GM20431 (cell line): ENCODE measurements at regions not wholly inside any gene's neighbourhood (a gene's known extent, or its start where the extent isn't known, plus 50 kb on each side); places are given as distances from the start of the nearest gene placed in this dataset.

Experiments used
- in situ Hi-C: fragments of 300-500 bp; cut with MseI, MboI; formaldehyde crosslinking; loops from one replicate; pipeline ENCODE4 v1.15.0; 2020; ENCODE audit warnings: low sequenced_read_pairs; ENCODE audit not compliant: unreplicated experiment

GRCh38 chr6:135784507-135784906, 67.0 kb upstream of the PDE7B start:
- in situ Hi-C loops: no loop called here

- in situ Hi-C loops: no loop called here
Measured at GRCh38 chr6:135789375-135790050, 62.0 kb upstream of the PDE7B start.

- in situ Hi-C loops: no loop called here
Measured at GRCh38 chr6:135791441-135791840, 60.1 kb upstream of the PDE7B start.

GRCh38 chr6:135796643-135797305, 54.7 kb upstream of the PDE7B start:
- in situ Hi-C loops: no loop called here

- in situ Hi-C loops: no loop called here
Measured at GRCh38 chr6:135797361-135797760, 54.1 kb upstream of the PDE7B start.

- in situ Hi-C loops: no loop called here
Measured at GRCh38 chr6:135798751-135799515, 52.6 kb upstream of the PDE7B start.
